Epithelial cell of esophagus (primary cell): ENCODE measurements at regions not wholly inside any gene's neighbourhood (a gene's known extent, or its start where the extent isn't known, plus 50 kb on each side); places are given as distances from the start of the nearest gene placed in this dataset.

Experiments
- DNase-seq: peaks from one replicate; pipeline ENCODE4 v3.0.0; 2010; ENCODE audit warnings: low read depth
- H3K4me3 ChIP-seq: 2 replicates; pipeline ENCODE4 v1.5.1; 2011; ENCODE audit warnings: mild to moderate bottlenecking, low read length, control low read depth
- CTCF ChIP-seq: IDR thresholded peaks from 2 replicates; pipeline ENCODE4 v1.5.1; 2011; ENCODE audit warnings: low read depth, mild to moderate bottlenecking, low read length, control low read depth, inconsistent platforms; ENCODE audit not compliant: insufficient read depth; ENCODE audit errors: missing control alignments

DNA sequence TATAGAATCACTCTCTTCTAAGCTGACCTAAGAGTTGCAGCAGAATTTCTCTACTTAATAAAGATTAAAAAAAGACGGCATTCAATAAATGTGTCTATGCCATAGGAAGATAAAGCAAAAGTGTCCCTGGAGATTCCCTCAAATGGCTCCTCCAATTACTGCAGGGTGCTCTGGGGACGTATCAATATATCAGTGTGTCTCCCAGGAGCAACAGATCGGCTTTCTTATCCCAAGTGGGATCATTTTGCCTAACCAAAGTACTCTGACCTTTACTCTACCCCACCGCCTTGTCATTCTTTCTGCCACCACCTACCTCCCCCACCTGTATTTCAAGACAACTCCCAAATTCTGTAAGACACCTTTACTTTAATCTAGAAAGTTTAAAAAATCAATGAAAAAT lies 202.0 kb upstream of the SEMA3C start:
- no peak for TF ChIP-seq CTCF
- DNase-seq: no peak
- H3K4me3 ChIP-seq: no peak overlapping the region

DNA sequence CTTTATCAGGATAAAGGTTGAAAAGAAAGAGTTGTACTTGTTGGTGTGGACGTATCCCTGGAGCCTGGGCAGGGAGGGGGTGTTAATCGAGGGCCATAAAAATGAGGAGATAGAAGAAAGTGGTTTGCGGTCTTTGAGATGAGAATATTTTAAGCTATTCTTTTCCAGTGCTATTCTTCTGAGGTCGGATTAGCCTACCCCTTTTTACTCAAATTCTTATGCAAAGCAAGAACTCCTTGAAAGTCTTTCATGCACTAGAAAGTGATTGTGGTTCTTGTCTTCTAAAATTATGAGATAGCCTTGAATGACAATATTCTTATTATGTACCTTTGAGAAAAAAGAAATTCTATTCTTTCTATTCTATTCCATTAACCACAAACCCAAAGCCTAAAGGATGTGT lies 201.3 kb upstream of the SEMA3C start:
- H3K4me3 ChIP-seq: no peak overlapping the region
- no peak for DNase-seq

DNA sequence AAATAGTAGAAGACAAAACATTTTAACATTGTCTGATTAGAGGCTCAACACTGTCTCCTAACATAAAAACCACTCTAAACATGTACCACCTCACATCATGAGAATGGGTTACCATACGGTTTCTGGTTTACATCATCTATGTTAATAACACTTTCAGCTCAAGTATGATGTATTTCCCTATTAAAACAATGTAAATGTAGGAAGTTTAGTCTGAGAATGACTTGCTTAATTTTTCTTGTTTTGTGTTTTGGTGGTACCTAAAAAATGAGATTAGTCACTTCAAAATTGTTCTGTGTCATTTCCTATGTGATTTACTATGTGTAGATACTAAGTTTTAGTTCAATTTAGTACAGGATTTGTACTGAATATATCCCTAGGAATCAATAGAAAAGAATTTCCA lies 195.8 kb upstream of the SEMA3C start:
- DNase-seq: no peak
- H3K4me3 ChIP-seq: no peak overlapping the region
- no peak for TF ChIP-seq CTCF

More for the DNA sequence above, 201.3 kb upstream of the SEMA3C start:
- TF ChIP-seq CTCF: no peak

DNA sequence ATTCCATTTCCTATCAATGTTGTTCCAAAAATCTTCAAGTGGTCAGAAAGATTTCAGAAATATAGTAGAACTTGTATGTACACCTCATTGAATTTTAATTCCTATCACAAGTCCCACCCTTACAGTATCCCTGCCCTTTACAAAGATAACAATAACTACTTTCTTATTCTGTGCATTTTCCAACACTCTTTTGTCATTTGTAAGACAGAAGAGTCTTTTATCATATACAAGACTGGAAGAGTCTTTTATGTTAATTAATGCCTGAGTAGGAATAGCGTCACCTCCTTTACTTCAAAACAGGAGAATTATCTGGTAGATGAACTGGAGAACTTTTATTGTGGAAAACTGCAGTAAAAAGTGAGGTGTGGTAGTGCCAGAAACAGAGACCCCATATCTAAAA lies 193.9 kb upstream of the SEMA3C start:
- no peak overlapping the region for H3K4me3 ChIP-seq
- no peak for DNase-seq
- TF ChIP-seq CTCF: no peak

- no peak for DNase-seq
- TF ChIP-seq CTCF: no peak
- H3K4me3 ChIP-seq: no peak overlapping the region
These were observed 193.1 kb upstream of the SEMA3C start for GRCh38 chr7:81111781-81112540.

GRCh38 chr7:81111358-81111757 lies 192.5 kb upstream of the SEMA3C start:
- no peak overlapping the region for H3K4me3 ChIP-seq
- TF ChIP-seq CTCF: no peak
- peak; percentile 79 for DNase-seq

GRCh38 chr7:81110673-81111072 lies 191.8 kb upstream of the SEMA3C start:
- no peak overlapping the region for H3K4me3 ChIP-seq
- TF ChIP-seq CTCF: no peak
- no peak for DNase-seq
